ENCODE measurements at regions not wholly inside any gene's neighbourhood (a gene's known extent, or its start where the extent isn't known, plus 50 kb on each side); places are given as distances from the start of the nearest gene placed in this dataset.

DNA sequence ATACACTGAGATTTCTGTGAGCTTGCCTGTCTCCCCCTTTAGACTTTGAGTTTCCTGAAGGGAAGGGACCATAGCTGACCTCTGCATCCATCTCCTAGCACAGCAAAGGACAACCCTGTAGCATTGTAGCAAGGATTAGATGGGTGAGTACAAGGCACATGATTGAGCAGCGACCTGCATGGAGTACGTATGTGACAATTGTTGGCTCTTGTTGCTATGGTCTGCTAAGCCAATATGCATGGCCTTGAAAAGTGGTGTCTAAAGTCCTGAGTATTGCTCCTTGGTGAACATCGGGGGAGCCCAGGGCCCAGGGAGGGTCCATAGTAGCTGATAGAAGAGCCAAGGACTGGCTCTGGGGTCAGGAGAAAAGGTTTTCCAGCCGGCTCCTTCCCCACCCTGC, 365.0 kb upstream of the CHD6 start:
- no peak for TF ChIP-seq EZH2 (IDR thresholded peaks at IDR 0.05; ENCODE audit: borderline replicate concordance, low read depth, low read length, poor library complexity, severe bottlenecking)
- no peak for TF ChIP-seq CTCF (conservative IDR thresholded peaks at IDR 0.05; ENCODE audit: low read depth, low read length)
- peaks cover 6% of the 10 kb centered on the region for H3K27me3 ChIP-seq (replicated peaks; ENCODE audit: insufficient read depth, low read depth, low read length, poor library complexity)
- H3K9me3 ChIP-seq (ENCODE audit: low read depth, low read length, poor library complexity, severe bottlenecking), result no peaks in the 10 kb centered on the region
- no peaks in the 10 kb centered on the region for H3K4me1 ChIP-seq (ENCODE audit: insufficient read depth, low read length, poor library complexity, severe bottlenecking)
- H3K36me3 ChIP-seq (ENCODE audit: insufficient read depth, low read length, poor library complexity, severe bottlenecking), result no peaks in the 10 kb centered on the region
- no peak for DNase-seq (ENCODE audit: low spot score)
- no TSS peak for BruUV-seq (replicated peaks)
- POLR2A ChIA-PET (ENCODE audit: low non-redundant PET), result no interaction called here
- intact Hi-C loops (cut with micrococcal nuclease; ENCODE audit: unreplicated experiment), result no loop called here
- no peak overlapping the region for H3K4me3 ChIP-seq (ENCODE audit: low read depth, low read length, poor library complexity, severe bottlenecking)
- no peak overlapping the region for H3K27ac ChIP-seq (ENCODE audit: low read depth, low read length, poor library complexity, severe bottlenecking)
- CTCF ChIA-PET, result no interaction called here

GRCh38 chr20:41981746-41982145, 363.6 kb upstream of the CHD6 start:
- POLR2A ChIA-PET (ENCODE audit: low non-redundant PET), result no interaction called here
- Histone ChIP-seq H3K4me3 (ENCODE audit: low read depth, low read length, poor library complexity, severe bottlenecking) (no peak overlapping the region), H3K27ac (ENCODE audit: low read depth, low read length, poor library complexity, severe bottlenecking) (no peak overlapping the region), H3K27me3 (replicated peaks; ENCODE audit: insufficient read depth, low read depth, low read length, poor library complexity) (no peaks in the 10 kb centered on the region), H3K36me3 (ENCODE audit: insufficient read depth, low read length, poor library complexity, severe bottlenecking) (no peaks in the 10 kb centered on the region), H3K4me1 (ENCODE audit: insufficient read depth, low read length, poor library complexity, severe bottlenecking) (no peaks in the 10 kb centered on the region), H3K9me3 (ENCODE audit: low read depth, low read length, poor library complexity, severe bottlenecking) (no peaks in the 10 kb centered on the region)
- BruUV-seq (replicated peaks), result no TSS peak
- TF ChIP-seq EZH2 (IDR thresholded peaks at IDR 0.05; ENCODE audit: borderline replicate concordance, low read depth, low read length, poor library complexity, severe bottlenecking) (no peak), CTCF (conservative IDR thresholded peaks at IDR 0.05; ENCODE audit: low read depth, low read length) (no peak)
- intact Hi-C loops (cut with micrococcal nuclease; ENCODE audit: unreplicated experiment), result no loop called here
- no peak for DNase-seq (ENCODE audit: low spot score)
- CTCF ChIA-PET, result no interaction called here

DNA sequence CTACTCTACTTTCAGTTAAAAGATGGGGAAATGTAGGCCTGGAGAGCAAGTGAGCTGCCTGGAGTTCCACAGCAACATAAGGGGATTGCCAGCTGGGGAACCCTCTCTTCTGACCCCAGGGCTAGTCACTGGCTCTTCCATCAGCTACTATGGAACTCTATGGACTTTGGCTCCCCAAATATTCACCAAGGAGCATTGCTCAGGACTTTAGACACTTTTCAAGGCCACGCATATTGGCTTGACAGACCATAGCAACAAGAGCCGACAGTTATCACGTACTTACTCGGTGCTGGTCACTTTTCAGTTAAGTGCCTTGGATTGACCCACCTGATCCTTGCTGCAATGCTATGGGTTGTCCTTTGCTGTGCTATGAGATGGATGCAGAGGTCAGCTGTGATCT, 360.7 kb upstream of the CHD6 start:
- no peak for TF ChIP-seq CTCF (conservative IDR thresholded peaks at IDR 0.05; ENCODE audit: low read depth, low read length)
- no peak for TF ChIP-seq EZH2 (IDR thresholded peaks at IDR 0.05; ENCODE audit: borderline replicate concordance, low read depth, low read length, poor library complexity, severe bottlenecking)
- Histone ChIP-seq H3K4me1 (ENCODE audit: insufficient read depth, low read length, poor library complexity, severe bottlenecking) (no peaks in the 10 kb centered on the region), H3K9me3 (ENCODE audit: low read depth, low read length, poor library complexity, severe bottlenecking) (no peaks in the 10 kb centered on the region), H3K27me3 (replicated peaks; ENCODE audit: insufficient read depth, low read depth, low read length, poor library complexity) (no peaks in the 10 kb centered on the region), H3K4me3 (ENCODE audit: low read depth, low read length, poor library complexity, severe bottlenecking) (no peak overlapping the region), H3K27ac (ENCODE audit: low read depth, low read length, poor library complexity, severe bottlenecking) (no peak overlapping the region), H3K36me3 (ENCODE audit: insufficient read depth, low read length, poor library complexity, severe bottlenecking) (no peaks in the 10 kb centered on the region)
- no TSS peak for BruUV-seq (replicated peaks)
- intact Hi-C loops (cut with micrococcal nuclease; ENCODE audit: unreplicated experiment), result no loop called here
- no peak for DNase-seq (ENCODE audit: low spot score)
- ChIA-PET POLR2A (ENCODE audit: low non-redundant PET) (no interaction called here), CTCF (no interaction called here)
